Fibroblast of peridontal ligament (primary cell): ENCODE measurements at regions not wholly inside any gene's neighbourhood (a gene's known extent, or its start where the extent isn't known, plus 50 kb on each side); places are given as distances from the start of the nearest gene placed in this dataset.
A peak's percentile ranks its signal among the peaks of the same experiment; 100 is the strongest.
"Not testable (repeated sequence)": the region's sequence is repeated elsewhere in the genome, so short reads cannot be mapped to it uniquely, and the experiment has no call there.

Experiments used
- DNase-seq: peaks from one replicate; pipeline ENCODE4 v3.0.0-alpha.2; 2010; ENCODE audit errors: extremely low read depth

DNA sequence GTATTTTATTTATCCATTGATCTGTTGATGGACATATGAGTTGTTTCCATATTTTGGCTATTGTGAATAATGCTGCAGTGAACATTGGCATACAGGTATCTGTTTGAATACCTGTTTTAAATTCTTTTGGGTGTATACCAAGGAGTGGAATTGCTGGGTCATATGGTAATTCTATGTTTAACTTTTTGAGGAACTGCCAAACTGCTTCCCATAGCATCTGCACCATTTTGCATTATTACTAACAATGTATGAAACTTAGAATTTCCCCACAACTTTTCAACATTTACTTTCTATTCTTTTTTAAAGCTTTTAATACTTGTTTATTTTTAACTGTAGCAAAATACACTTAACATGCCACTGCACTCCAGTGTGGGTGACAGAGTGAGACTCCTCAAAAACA lies 57.0 kb upstream of the MSN start:
- no peak for DNase-seq

- peak; percentile 10 for DNase-seq
These were observed 57.4 kb upstream of the MSN start for GRCh38 chrX:65610040-65610439.

DNA sequence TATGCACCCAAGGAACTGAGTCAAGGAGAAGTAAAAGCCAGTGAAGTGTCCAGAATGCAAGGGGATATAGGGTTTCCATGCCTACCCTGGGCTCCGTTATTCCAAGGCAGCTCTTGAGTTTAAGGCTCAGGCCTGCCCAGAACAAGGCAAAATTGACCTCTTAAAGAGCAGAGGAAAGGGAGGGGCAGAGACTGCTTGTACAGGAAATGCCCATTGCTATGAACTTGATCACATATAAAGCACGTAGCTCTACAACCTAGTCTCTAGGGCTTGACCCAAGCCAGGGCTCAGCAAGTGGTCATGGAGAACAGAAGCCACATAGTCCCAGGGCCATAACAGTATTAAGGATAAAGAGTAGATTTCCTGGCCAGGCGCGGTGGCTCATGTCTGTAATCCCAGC lies 58.2 kb upstream of the MSN start:
- DNase-seq: no peak

- DNase-seq: no peak
These were observed 59.4 kb upstream of the MSN start for GRCh38 chrX:65608026-65608425.

DNA sequence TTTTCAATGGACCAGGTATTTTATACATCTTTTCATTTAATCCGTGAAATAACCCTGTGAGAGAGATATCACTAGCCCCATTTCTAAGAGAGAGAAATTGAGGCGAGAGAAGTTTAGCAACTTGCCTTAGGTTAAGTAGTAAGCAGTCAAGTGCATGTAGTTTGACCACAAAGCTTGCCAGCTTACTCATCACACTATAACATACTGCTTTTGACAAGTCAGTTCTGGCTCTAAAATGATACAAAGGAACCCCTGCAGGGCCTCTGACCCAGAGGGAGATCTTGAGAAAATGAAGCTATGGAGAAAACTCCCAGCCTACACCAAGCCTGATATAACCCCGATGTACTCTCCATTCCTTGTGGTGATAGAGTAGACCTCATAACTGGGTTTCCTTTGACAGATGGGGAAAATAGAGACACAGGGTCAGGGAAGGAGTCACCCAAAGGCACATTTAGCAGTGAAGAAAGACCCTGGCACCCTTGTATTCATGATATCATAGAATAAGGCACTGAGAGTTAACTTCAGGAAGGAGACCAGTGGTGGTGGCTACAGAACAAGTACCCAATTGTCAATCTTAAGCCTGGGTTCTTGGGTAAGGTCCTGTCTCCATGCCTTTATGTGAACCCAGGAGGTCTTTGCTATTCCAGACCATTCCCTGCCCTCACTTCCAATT lies 60.2 kb upstream of the MSN start:
- peak; percentile 10 for DNase-seq

DNA sequence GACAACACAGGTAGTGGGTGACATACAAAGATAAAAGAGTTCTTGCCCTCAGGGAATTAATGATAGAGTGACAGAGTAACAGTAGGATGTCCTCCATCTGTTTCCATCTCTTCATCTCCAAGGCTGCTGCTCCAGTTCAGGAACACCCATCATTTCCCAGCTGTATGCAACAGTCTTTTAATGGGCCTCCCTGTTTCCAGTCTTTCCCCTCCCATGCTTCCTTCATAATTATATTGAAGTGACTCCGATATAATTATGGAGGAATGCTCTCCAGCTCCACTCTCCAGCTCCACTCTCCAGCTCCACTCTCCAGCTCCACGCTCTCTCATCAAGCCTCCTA lies 65.3 kb upstream of the MSN start:
- no peak for DNase-seq

DNA sequence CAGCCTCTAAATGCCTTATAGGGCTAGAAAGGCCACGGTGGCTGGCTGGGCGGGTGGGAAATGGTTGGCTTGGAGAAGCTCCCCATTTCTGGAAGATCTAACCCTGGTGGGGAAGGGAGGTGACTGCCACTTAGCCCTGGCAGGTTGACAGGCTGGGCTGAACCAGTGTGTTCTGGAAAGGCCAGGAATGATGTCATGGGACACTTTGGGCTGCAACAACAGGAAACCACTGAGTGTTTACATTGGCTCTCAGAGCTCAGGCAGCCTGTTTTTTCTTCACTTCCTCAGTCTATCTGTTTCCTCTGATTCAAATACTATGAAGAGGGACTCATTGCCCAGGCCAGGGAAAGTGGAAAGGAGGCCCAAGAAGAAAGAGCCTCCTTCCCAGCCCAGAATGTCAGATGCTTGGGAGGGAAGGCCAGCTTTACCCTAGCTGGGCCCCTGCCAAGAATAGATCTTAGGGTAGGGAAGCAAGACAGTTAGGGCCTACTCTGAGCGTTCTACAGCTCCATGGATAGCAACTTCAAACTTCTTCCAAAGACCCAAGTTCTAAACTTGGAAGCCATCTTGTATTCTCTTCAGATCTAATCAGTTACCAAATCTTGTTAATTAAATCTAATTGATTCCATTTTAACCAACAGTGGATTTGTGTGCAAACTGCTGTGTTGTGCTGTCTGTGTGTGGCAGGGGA lies 65.8 kb upstream of the MSN start:
- DNase-seq: peak; percentile 87

DNA sequence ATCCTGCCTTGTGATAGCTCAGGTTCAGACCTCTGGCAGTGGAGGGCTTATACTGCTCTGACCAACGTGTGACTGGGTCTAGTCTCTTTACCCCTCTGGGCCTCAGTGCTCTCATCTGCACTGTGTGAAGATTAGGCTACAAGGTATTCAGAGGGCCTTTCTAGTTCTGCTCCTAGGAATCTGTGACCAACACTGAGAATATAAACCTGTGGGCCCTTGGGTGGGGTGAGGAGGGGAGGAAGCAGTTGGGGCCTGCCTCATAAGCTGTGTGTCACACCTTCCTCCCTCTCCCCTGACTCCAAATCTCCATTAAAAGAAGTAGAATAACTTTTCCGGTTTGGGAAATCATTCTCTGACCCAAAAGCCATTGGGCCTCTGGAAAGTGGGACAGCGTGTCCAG lies 66.3 kb upstream of the MSN start:
- DNase-seq: no peak

DNA sequence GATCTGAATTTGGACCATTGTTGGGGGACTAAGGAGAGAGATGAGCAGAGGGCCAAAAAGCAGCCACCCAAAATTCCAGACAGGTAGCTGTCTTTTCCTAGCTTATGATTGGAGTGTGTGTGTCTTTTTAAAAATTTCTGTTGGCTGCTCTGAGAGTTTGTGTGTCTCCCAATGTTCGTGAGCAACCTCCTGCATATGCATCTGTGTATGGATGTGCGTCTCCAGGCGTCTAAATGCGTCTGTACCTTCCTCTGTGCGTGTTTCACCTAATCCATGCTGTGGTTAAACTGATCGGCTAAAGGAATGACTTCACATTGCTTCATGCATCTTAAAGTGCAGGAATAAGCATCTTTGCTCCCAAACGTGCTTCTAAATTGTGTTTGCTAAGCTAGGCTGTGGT lies 65.5 kb upstream of the LAS1L start:
- no peak for DNase-seq

GRCh38 chrX:65598559-65599147 lies 64.1 kb upstream of the LAS1L start:
- DNase-seq: no peak

DNA sequence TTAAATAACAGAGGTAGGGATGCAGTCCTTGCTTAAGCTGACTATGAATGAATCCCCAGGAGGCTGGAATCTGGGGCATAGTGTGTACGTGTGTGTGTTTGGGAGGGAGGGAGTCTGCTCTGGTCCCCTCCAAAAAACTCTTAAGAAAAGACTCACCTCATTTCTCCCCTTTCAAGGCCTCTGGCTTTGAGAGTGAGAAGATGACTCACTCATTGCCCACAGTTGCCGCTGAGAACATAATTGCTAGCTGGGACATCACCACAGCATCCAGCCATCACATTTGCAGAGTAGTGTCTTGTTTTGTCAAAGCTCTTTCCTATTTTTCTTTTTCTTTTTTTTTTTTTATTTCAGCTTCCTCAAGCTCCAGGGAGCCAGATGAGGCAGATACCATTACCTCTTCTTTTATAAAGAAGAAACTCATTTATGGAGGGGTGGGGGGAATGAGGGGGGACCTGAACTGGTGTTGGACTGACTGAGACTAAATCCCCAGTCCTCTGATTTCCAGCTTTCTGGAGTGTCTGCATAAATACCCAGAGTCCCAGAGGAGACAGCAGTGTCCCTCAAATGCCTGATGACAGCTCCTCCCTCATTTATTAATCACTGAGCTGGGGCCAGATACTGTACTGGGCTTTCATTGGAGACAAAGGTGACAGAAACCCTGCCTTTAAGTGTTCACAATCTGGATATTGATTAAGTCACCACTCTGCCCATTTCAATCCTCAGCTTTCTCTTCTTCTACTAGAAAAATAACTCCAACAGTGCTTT lies 61.9 kb upstream of the LAS1L start:
- peak; percentile 57 for DNase-seq

- DNase-seq: peak; percentile 96
These were observed 60.9 kb upstream of the LAS1L start for GRCh38 chrX:65595460-65595876.

GRCh38 chrX:65591206-65591605 lies 56.6 kb upstream of the LAS1L start:
- DNase-seq: no peak

GRCh38 chrX:65589304-65589703 lies 54.7 kb upstream of the LAS1L start:
- no peak for DNase-seq

DNA sequence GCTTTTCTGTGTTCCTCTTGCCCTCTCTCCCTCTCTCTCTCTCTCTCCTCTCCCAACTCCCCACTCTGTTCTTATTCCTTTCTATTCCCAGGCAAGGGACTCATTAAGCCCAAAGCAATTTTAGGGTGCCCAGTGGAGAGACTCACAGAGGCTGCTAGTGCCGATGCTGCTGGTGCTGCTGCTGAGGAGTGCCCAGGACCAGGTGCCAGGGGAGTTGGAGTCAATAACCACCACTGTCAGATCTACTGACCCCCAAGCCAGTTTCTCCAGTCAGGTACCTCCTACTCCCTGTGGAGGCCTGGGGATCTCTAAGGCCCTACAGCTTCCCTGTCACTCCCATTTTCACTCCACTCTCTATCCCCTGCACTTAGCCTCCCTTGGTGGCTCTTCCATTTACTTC lies 54.2 kb upstream of the LAS1L start:
- no peak for DNase-seq

GRCh38 chrX:65587616-65588526 lies 53.3 kb upstream of the LAS1L start:
- DNase-seq: peak; percentile 34

DNA sequence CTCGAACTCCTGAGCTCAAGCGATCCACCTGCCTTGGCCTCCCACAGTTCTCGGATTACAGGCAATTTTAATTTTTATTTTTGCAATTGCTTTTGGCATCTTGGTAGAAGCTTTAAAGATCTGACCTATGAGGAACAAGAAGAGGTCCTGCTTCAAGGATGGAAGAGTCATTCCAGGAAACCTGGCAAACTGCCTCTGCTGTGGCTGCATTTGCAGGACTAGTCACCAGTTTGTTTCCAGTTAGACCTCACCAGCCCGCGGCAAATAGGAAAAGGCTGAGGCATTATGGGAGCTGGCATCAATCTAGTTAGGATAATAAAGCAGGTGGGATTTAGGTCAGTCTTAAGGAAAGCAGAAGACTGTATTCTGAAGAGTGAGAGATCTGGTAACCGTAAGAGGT lies 51.9 kb upstream of the LAS1L start:
- peak; percentile 4 for DNase-seq

DNA sequence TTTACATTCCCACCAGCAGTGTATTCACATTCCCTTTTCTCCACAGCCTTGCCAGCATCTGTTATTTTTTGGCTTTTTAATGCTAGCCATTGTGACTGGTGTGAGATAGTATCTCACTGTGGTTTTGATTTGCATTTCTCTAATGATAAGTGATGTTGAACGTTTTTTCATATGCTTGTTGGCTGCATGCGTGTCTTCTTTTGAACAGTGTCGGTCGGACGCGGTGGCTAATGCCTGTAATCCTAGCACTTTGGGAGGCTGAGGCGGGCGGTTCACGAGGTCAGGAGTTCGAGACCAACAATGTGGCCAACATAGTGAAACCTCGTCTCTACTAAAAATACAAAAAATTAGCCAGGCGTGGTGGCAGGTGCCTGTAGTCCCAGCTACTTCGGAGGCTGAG lies 50.6 kb upstream of the LAS1L start:
- not testable (repeated sequence) for DNase-seq
